ENCODE measurements at regions not wholly inside any gene's neighbourhood (a gene's known extent, or its start where the extent isn't known, plus 50 kb on each side); places are given as distances from the start of the nearest gene placed in this dataset.

- H3K4me1 Mint-ChIP-seq, result peaks cover 26% of the 10 kb centered on the region
- DNase-seq (ENCODE audit: low spot score), result no peak
- ATAC-seq, result no peak
- H3K27ac Mint-ChIP-seq, result no peak overlapping the region
- no peaks in the 10 kb centered on the region; the same call in 1 of the 2 replicates for H3K27me3 Mint-ChIP-seq (ENCODE audit: low read depth)
- no peaks in the 10 kb centered on the region for H3K36me3 Mint-ChIP-seq
- ChIA-PET POLR2A (no interaction called here), CTCF (no interaction called here)
- no peaks in the 10 kb centered on the region for H3K9me3 Mint-ChIP-seq
- TF ChIP-seq ATF6 (CRISPR knock-in tag; IDR thresholded peaks at IDR 0.05) (no peak), AFF4 (CRISPR knock-in tag; IDR thresholded peaks at IDR 0.05; ENCODE audit: borderline replicate concordance) (no peak), ZNF512 (CRISPR knock-in tag; IDR thresholded peaks at IDR 0.05; ENCODE audit: borderline replicate concordance) (no peak)
- H3K4me3 Mint-ChIP-seq, result no peak overlapping the region
Observed at GRCh38 chr21:27219068-27219467, 252.2 kb upstream of the ADAMTS5 start.

GRCh38 chr21:27213303-27213702 is 246.4 kb upstream of the ADAMTS5 start:
- Mint-ChIP-seq H3K4me3 (no peak overlapping the region), H3K36me3 (peaks cover 5% of the 10 kb centered on the region), H3K4me1 (no peaks in the 10 kb centered on the region), H3K9me3 (peaks cover 5% of the 10 kb centered on the region), H3K27ac (no peak overlapping the region), H3K27me3 (ENCODE audit: low read depth) (no peaks in the 10 kb centered on the region; the same call in 1 of the 2 replicates)
- DNase-seq (ENCODE audit: low spot score), result no peak
- ChIA-PET POLR2A (no interaction called here), CTCF (interaction anchor here (0.5 to 2.3 kb wide), 28 partner anchors 10 to 1532 kb away, joined by 3 to 22 read pairs (median 4); partner anchors contain the start of gene ADAMTS5)
- no peak for TF ChIP-seq EMX1 (CRISPR knock-in tag; IDR thresholded peaks at IDR 0.05)
- no peak for TF ChIP-seq ZNF121 (CRISPR knock-in tag; IDR thresholded peaks at IDR 0.05)
- no peak for TF ChIP-seq SMAD4 (CRISPR knock-in tag; IDR thresholded peaks at IDR 0.05)
- no peak for TF ChIP-seq SMAD3 (CRISPR knock-in tag; IDR thresholded peaks at IDR 0.05; ENCODE audit: borderline replicate concordance)
- TF ChIP-seq AFF4 (CRISPR knock-in tag; IDR thresholded peaks at IDR 0.05; ENCODE audit: borderline replicate concordance), result no peak
- TF ChIP-seq ZNF425 (CRISPR knock-in tag; conservative IDR thresholded peaks at IDR 0.05), result no peak
- no peak for TF ChIP-seq GABPB1 (CRISPR knock-in tag; IDR thresholded peaks at IDR 0.05)
- TF ChIP-seq E2F4 (CRISPR knock-in tag; IDR thresholded peaks at IDR 0.05; ENCODE audit: borderline replicate concordance, low read depth), result no peak
- TF ChIP-seq NR1H2 (CRISPR knock-in tag; IDR thresholded peaks at IDR 0.05), result no peak
- TF ChIP-seq ESRRA (CRISPR knock-in tag; IDR thresholded peaks at IDR 0.05; ENCODE audit: borderline replicate concordance), result no peak
- no peak for TF ChIP-seq KAT7 (CRISPR knock-in tag; IDR thresholded peaks at IDR 0.05; ENCODE audit: borderline replicate concordance)
- TF ChIP-seq E2F5 (CRISPR knock-in tag; IDR thresholded peaks at IDR 0.05), result no peak
- peak; percentile 75; the same call in 1 of the 2 replicates for ATAC-seq
